Uterus (tissue), 3 donors: ENCODE measurements at regions not wholly inside any gene's neighbourhood (a gene's known extent, or its start where the extent isn't known, plus 50 kb on each side); places are given as distances from the start of the nearest gene placed in this dataset.

Source experiments
- DNase-seq, 2 donors: peaks; one replicate each; pipeline ENCODE4 v3.0.0-alpha.2; 2019 to 2020
- H3K27ac ChIP-seq, 2 donors: fragments of 200-600 bp; sonication (generic); 1 replicate in 1 of 2; 2 replicates in 1 of 2; pipeline ENCODE4 v1.5.1; 2016 to 2018
- H3K27me3 ChIP-seq, 2 donors: fragments of 200-600 bp; sonication (generic); one replicate each; pipeline ENCODE4 v1.5.1; 2018 to 2019; ENCODE audit warnings: control low read depth in 1 of 2
- H3K36me3 ChIP-seq, 2 donors: fragments of 200-600 bp; sonication (generic); one replicate each; pipeline ENCODE4 v1.5.1; 2019; ENCODE audit warnings: control low read depth in 1 of 2
- H3K4me1 ChIP-seq, 2 donors: fragments of 200-600 bp; sonication (generic); one replicate each; pipeline ENCODE4 v1.5.1; 2018 to 2019; ENCODE audit warnings: control low read depth in 1 of 2
- H3K4me3 ChIP-seq, 2 donors: fragments of 200-600 bp; sonication (generic); 1 replicate in 1 of 2; 2 replicates in 1 of 2; pipeline ENCODE4 v1.5.1; 2018 to 2019; ENCODE audit warnings: mild to moderate bottlenecking in 1 of 2
- H3K9me3 ChIP-seq, 2 donors: fragments of 200-600 bp; sonication (generic); one replicate each; pipeline ENCODE4 v1.5.1; 2019; ENCODE audit warnings: control low read depth in 1 of 2
- CTCF ChIP-seq, 4 experiments: fragments of 200-600 bp in 2 of 4; fragments of 450-650 bp in 2 of 4; sonication (generic) in 2 of 4; IDR thresholded peaks; one replicate each; pipeline ENCODE4 v1.5.1; 2016 to 2019; ENCODE audit warnings: antibody characterized with exemption in 4 of 4, mild to moderate bottlenecking in 2 of 4, moderate library complexity in 1 of 4
- POLR2A ChIP-seq, 2 donors: fragments of 450-650 bp; IDR thresholded peaks; one replicate each; pipeline ENCODE4 v1.6.1; 2016; ENCODE audit warnings: antibody characterized with exemption in 2 of 2, mild to moderate bottlenecking in 1 of 2, moderate library complexity in 1 of 2
- intact Hi-C: fragments of 100-400 bp; cut with DNase I; formaldehyde crosslinking; loops from one replicate; pipeline ENCODE4 v1.15.1; 2023; ENCODE audit warnings: low total_unique reads
- donor health status: DM: yes; HTN: yes; CAD: no.

GRCh38 chr16:87165885-87166284, 151.3 kb downstream of the C16orf95 start:
- H3K27ac ChIP-seq, result no peak overlapping the region

GRCh38 chr16:87166321-87166720, 150.9 kb downstream of the C16orf95 start:
- Histone ChIP-seq H3K9me3 (no peaks in the 10 kb centered on the region), H3K27ac (no peak overlapping the region), H3K27me3 (no peaks in the 10 kb centered on the region), H3K36me3 (no peaks in the 10 kb centered on the region), H3K4me1 (no peaks in the 10 kb centered on the region), H3K4me3 (no peak overlapping the region)
- intact Hi-C loops, result no loop called here
- TF ChIP-seq CTCF (IDR thresholded peaks at IDR 0.05) (no peak), POLR2A (IDR thresholded peaks at IDR 0.05) (no peak)
- no peak for DNase-seq

More at GRCh38 chr16:87165885-87166284, 151.3 kb downstream of the C16orf95 start:
- no peak for DNase-seq
- Histone ChIP-seq H3K27me3 (no peaks in the 10 kb centered on the region), H3K4me3 (no peak overlapping the region), H3K36me3 (no peaks in the 10 kb centered on the region), H3K9me3 (no peaks in the 10 kb centered on the region), H3K4me1 (no peaks in the 10 kb centered on the region)
- TF ChIP-seq POLR2A (IDR thresholded peaks at IDR 0.05), result no peak
- TF ChIP-seq CTCF (IDR thresholded peaks at IDR 0.05), result no peak
- intact Hi-C loops, result no loop called here

GRCh38 chr16:87166934-87167333, 150.3 kb downstream of the C16orf95 start:
- no peak for DNase-seq
- TF ChIP-seq CTCF (IDR thresholded peaks at IDR 0.05) (no peak), POLR2A (IDR thresholded peaks at IDR 0.05) (no peak)

GRCh38 chr16:87169509-87169995, 147.6 kb downstream of the C16orf95 start:
- intact Hi-C loops, result no loop called here
- no peaks in the 10 kb centered on the region for H3K4me1 ChIP-seq
- no peak for DNase-seq
- H3K36me3 ChIP-seq, result no peaks in the 10 kb centered on the region
- no peak overlapping the region for H3K27ac ChIP-seq
- no peak for TF ChIP-seq POLR2A (IDR thresholded peaks at IDR 0.05)
- TF ChIP-seq CTCF (IDR thresholded peaks at IDR 0.05), result no peak
- H3K4me3 ChIP-seq, result no peak overlapping the region
- H3K9me3 ChIP-seq, result no peaks in the 10 kb centered on the region
- H3K27me3 ChIP-seq, result no peaks in the 10 kb centered on the region

More at GRCh38 chr16:87166934-87167333, 150.3 kb downstream of the C16orf95 start:
- Histone ChIP-seq H3K4me3 (no peak overlapping the region), H3K9me3 (no peaks in the 10 kb centered on the region), H3K36me3 (no peaks in the 10 kb centered on the region), H3K4me1 (no peaks in the 10 kb centered on the region), H3K27me3 (no peaks in the 10 kb centered on the region), H3K27ac (no peak overlapping the region)
- intact Hi-C loops, result no loop called here

GRCh38 chr16:87170310-87170709, 146.9 kb downstream of the C16orf95 start:
- Histone ChIP-seq H3K4me3 (no peak overlapping the region), H3K27me3 (no peaks in the 10 kb centered on the region), H3K27ac (no peak overlapping the region), H3K36me3 (no peaks in the 10 kb centered on the region), H3K4me1 (no peaks in the 10 kb centered on the region), H3K9me3 (no peaks in the 10 kb centered on the region)
- no peak for DNase-seq
- TF ChIP-seq POLR2A (IDR thresholded peaks at IDR 0.05) (no peak), CTCF (IDR thresholded peaks at IDR 0.05) (no peak)
- intact Hi-C loops, result no loop called here
